GF-D8 (cell line): ENCODE measurements at regions not wholly inside any gene's neighbourhood (a gene's known extent, or its start where the extent isn't known, plus 50 kb on each side); places are given as distances from the start of the nearest gene placed in this dataset.

Experiments used
- DNase-seq: peaks from one replicate; lab custom pipeline; 2025; lab: John Stamatoyannopoulos, UW

GRCh38 chr1:182122256-182122912 is 60.9 kb upstream of the ZNF648 start:
- DNase-seq: no peak

- no peak for DNase-seq
These were observed 60.3 kb upstream of the ZNF648 start for GRCh38 chr1:182121787-182122186.

GRCh38 chr1:182120411-182121258 is 59.1 kb upstream of the ZNF648 start:
- no peak for DNase-seq

- DNase-seq: no peak
These were observed 58.1 kb upstream of the ZNF648 start for GRCh38 chr1:182119631-182120030.

GRCh38 chr1:182118851-182119250 is 57.3 kb upstream of the ZNF648 start:
- no peak for DNase-seq

- no peak for DNase-seq
These were observed 53.1 kb upstream of the ZNF648 start for GRCh38 chr1:182114627-182115023.

GRCh38 chr1:182113879-182114626 is 52.5 kb upstream of the ZNF648 start:
- DNase-seq: no peak

- DNase-seq: no peak
These were observed 50.0 kb upstream of the ZNF648 start for GRCh38 chr1:182111496-182111895.
